GM23248 (cell line): ENCODE measurements at regions not wholly inside any gene's neighbourhood (a gene's known extent, or its start where the extent isn't known, plus 50 kb on each side); places are given as distances from the start of the nearest gene placed in this dataset.
"Not testable (repeated sequence)": the region's sequence is repeated elsewhere in the genome, so short reads cannot be mapped to it uniquely, and the experiment has no call there.

Experiments used
- EZH2 ChIP-seq: fragments of 200-600 bp; sonication (generic); IDR thresholded peaks from 2 replicates; pipeline ENCODE4 v1.6.1; 2018; ENCODE audit warnings: antibody characterized with exemption, mild to moderate bottlenecking; ENCODE audit not compliant: insufficient read depth, poor library complexity, severe bottlenecking
- EZH2phosphoT487 ChIP-seq: fragments of 200-600 bp; sonication (generic); IDR thresholded peaks from 2 replicates; pipeline ENCODE4 v1.6.1; 2018; ENCODE audit warnings: antibody characterized with exemption, moderate library complexity, mild to moderate bottlenecking, low read depth; ENCODE audit not compliant: insufficient read depth

GRCh38 chr2:145787597-145788361 lies 1267.9 kb upstream of the ZEB2 start:
- TF ChIP-seq EZH2, EZH2phosphoT487: not testable (repeated sequence)
